ENCODE measurements at regions not wholly inside any gene's neighbourhood (a gene's known extent, or its start where the extent isn't known, plus 50 kb on each side); places are given as distances from the start of the nearest gene placed in this dataset.

- H3K4me3 ChIP-seq (ENCODE audit: low read length), result no peak overlapping the region
- H3K9me3 ChIP-seq (ENCODE audit: low read length), result no peaks in the 10 kb centered on the region
- H2AFZ ChIP-seq (ENCODE audit: low read depth, low read length), result no peak overlapping the region
- H3K36me3 ChIP-seq (ENCODE audit: insufficient read depth, low read length), result no peaks in the 10 kb centered on the region
- H3K4me1 ChIP-seq (ENCODE audit: insufficient read depth, low read length), result no peaks in the 10 kb centered on the region
- no peaks in the 10 kb centered on the region for H3K27me3 ChIP-seq (ENCODE audit: insufficient read depth, low read length)
These were observed 139.2 kb downstream of the TNFSF13B start for GRCh38 chr13:108408672-108409071.

- H3K36me3 ChIP-seq (ENCODE audit: insufficient read depth, low read length), result no peaks in the 10 kb centered on the region
- H3K4me3 ChIP-seq (ENCODE audit: low read length), result no peak overlapping the region
- no peaks in the 10 kb centered on the region for H3K9me3 ChIP-seq (ENCODE audit: low read length)
- H2AFZ ChIP-seq (ENCODE audit: low read depth, low read length), result no peak overlapping the region
- H3K4me1 ChIP-seq (ENCODE audit: insufficient read depth, low read length), result no peaks in the 10 kb centered on the region
- no peaks in the 10 kb centered on the region for H3K27me3 ChIP-seq (ENCODE audit: insufficient read depth, low read length)
These were observed 140.2 kb downstream of the TNFSF13B start for GRCh38 chr13:108409730-108410129.

DNA sequence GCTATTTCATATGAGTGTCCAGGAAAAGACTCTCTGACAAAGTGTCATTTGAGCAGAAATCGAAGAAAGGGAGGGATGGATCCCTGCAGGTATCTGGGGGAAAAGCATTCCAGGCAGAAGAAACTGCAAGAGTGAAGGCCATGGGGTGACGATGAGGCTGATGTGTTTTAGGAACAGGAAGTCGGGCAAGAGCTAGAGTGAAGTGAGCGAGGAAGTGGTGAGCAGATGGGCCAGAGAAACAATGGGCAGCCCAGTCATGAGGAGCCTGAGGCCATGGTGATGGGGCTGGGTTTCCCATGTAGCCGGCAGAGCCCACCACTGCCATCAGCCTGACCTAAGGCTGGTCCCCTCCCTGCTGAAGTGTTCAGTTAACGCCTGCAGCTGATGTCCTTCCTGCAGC lies 150.2 kb downstream of the TNFSF13B start:
- H3K27me3 ChIP-seq (ENCODE audit: insufficient read depth, low read length), result no peaks in the 10 kb centered on the region
- no peaks in the 10 kb centered on the region for H3K9me3 ChIP-seq (ENCODE audit: low read length)
- H2AFZ ChIP-seq (ENCODE audit: low read depth, low read length), result no peak overlapping the region
- H3K36me3 ChIP-seq (ENCODE audit: insufficient read depth, low read length), result no peaks in the 10 kb centered on the region
- H3K4me3 ChIP-seq (ENCODE audit: low read length), result no peak overlapping the region
- H3K4me1 ChIP-seq (ENCODE audit: insufficient read depth, low read length), result no peaks in the 10 kb centered on the region

GRCh38 chr13:108425056-108425455 lies 155.5 kb downstream of the TNFSF13B start:
- H3K4me3 ChIP-seq (ENCODE audit: low read length), result no peak overlapping the region
- H2AFZ ChIP-seq (ENCODE audit: low read depth, low read length), result no peak overlapping the region
- H3K4me1 ChIP-seq (ENCODE audit: insufficient read depth, low read length), result no peaks in the 10 kb centered on the region
- H3K36me3 ChIP-seq (ENCODE audit: insufficient read depth, low read length), result no peaks in the 10 kb centered on the region
- H3K27me3 ChIP-seq (ENCODE audit: insufficient read depth, low read length), result no peaks in the 10 kb centered on the region
- H3K9me3 ChIP-seq (ENCODE audit: low read length), result no peaks in the 10 kb centered on the region

DNA sequence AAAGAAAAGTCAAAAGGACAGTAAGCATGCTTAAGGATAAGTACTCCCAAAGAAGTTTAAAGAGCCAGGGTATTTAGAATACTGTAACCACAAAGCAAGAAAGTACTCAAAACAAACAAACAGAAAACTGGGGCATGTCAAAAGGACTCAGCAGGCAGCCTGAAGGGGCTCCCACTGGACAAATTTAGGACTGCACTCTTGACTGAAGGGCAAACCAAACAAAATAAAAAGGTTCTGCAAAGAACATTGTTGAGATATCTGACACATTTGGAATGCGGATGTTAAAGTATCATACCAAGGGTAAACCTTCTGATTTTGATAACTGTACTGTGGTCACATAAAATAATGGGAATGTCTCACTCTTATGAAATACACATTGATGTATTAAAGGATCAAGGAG lies 157.4 kb downstream of the TNFSF13B start:
- no peaks in the 10 kb centered on the region for H3K27me3 ChIP-seq (ENCODE audit: insufficient read depth, low read length)

GRCh38 chr13:108427355-108427754 lies 157.8 kb downstream of the TNFSF13B start:
- Histone ChIP-seq H3K4me3 (ENCODE audit: low read length) (no peak overlapping the region), H3K36me3 (ENCODE audit: insufficient read depth, low read length) (no peaks in the 10 kb centered on the region), H3K27me3 (ENCODE audit: insufficient read depth, low read length) (no peaks in the 10 kb centered on the region), H3K9me3 (ENCODE audit: low read length) (no peaks in the 10 kb centered on the region), H3K4me1 (ENCODE audit: insufficient read depth, low read length) (no peaks in the 10 kb centered on the region), H2AFZ (ENCODE audit: low read depth, low read length) (no peak overlapping the region)

More for the DNA sequence above, 157.4 kb downstream of the TNFSF13B start:
- no peaks in the 10 kb centered on the region for H3K4me1 ChIP-seq (ENCODE audit: insufficient read depth, low read length)
- H3K4me3 ChIP-seq (ENCODE audit: low read length), result no peak overlapping the region
- H2AFZ ChIP-seq (ENCODE audit: low read depth, low read length), result no peak overlapping the region
- no peaks in the 10 kb centered on the region for H3K36me3 ChIP-seq (ENCODE audit: insufficient read depth, low read length)
- H3K9me3 ChIP-seq (ENCODE audit: low read length), result no peaks in the 10 kb centered on the region

GRCh38 chr13:108428691-108429090 lies 159.2 kb downstream of the TNFSF13B start:
- Histone ChIP-seq H3K36me3 (ENCODE audit: insufficient read depth, low read length) (no peaks in the 10 kb centered on the region), H3K9me3 (ENCODE audit: low read length) (no peaks in the 10 kb centered on the region), H3K4me3 (ENCODE audit: low read length) (no peak overlapping the region), H2AFZ (ENCODE audit: low read depth, low read length) (no peak overlapping the region), H3K27me3 (ENCODE audit: insufficient read depth, low read length) (no peaks in the 10 kb centered on the region), H3K4me1 (ENCODE audit: insufficient read depth, low read length) (no peaks in the 10 kb centered on the region)

- H3K36me3 ChIP-seq (ENCODE audit: insufficient read depth, low read length), result no peaks in the 10 kb centered on the region
- no peak overlapping the region for H3K4me3 ChIP-seq (ENCODE audit: low read length)
- H3K9me3 ChIP-seq (ENCODE audit: low read length), result no peaks in the 10 kb centered on the region
- H3K4me1 ChIP-seq (ENCODE audit: insufficient read depth, low read length), result no peaks in the 10 kb centered on the region
- H2AFZ ChIP-seq (ENCODE audit: low read depth, low read length), result no peak overlapping the region
- no peaks in the 10 kb centered on the region for H3K27me3 ChIP-seq (ENCODE audit: insufficient read depth, low read length)
These were observed 164.6 kb downstream of the TNFSF13B start for GRCh38 chr13:108433976-108434755.

GRCh38 chr13:108435393-108436149 lies 166.1 kb downstream of the TNFSF13B start:
- Histone ChIP-seq H3K27me3 (ENCODE audit: insufficient read depth, low read length) (no peaks in the 10 kb centered on the region), H3K9me3 (ENCODE audit: low read length) (no peaks in the 10 kb centered on the region), H3K36me3 (ENCODE audit: insufficient read depth, low read length) (no peaks in the 10 kb centered on the region), H3K4me3 (ENCODE audit: low read length) (no peak overlapping the region), H2AFZ (ENCODE audit: low read depth, low read length) (no peak overlapping the region), H3K4me1 (ENCODE audit: insufficient read depth, low read length) (no peaks in the 10 kb centered on the region)

GRCh38 chr13:108437496-108437895 lies 168.0 kb downstream of the TNFSF13B start:
- no peaks in the 10 kb centered on the region for H3K9me3 ChIP-seq (ENCODE audit: low read length)
- H3K4me1 ChIP-seq (ENCODE audit: insufficient read depth, low read length), result no peaks in the 10 kb centered on the region
- no peaks in the 10 kb centered on the region for H3K36me3 ChIP-seq (ENCODE audit: insufficient read depth, low read length)
- no peak overlapping the region for H2AFZ ChIP-seq (ENCODE audit: low read depth, low read length)
- H3K27me3 ChIP-seq (ENCODE audit: insufficient read depth, low read length), result no peaks in the 10 kb centered on the region
- H3K4me3 ChIP-seq (ENCODE audit: low read length), result no peak overlapping the region

DNA sequence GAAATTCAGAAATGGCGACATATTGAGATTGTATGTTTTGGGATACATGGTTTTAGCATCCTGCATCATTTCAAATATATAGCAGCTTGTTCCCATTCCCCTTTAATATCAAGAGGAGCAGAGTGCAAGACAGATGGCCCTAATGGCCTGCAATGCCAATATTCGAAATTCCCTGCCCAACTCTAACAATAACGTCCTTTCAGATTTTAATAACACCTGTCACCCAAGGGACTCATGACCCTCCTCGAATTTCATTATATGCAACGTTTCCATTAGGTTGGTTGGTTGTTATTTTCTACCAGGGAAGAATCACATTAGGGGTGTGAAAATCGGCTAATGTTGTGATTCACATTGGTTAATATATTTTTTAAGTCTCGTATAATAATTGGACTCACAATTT lies 170.0 kb downstream of the TNFSF13B start:
- Histone ChIP-seq H3K27me3 (ENCODE audit: insufficient read depth, low read length) (no peaks in the 10 kb centered on the region), H2AFZ (ENCODE audit: low read depth, low read length) (no peak overlapping the region), H3K4me1 (ENCODE audit: insufficient read depth, low read length) (peaks cover 5% of the 10 kb centered on the region), H3K4me3 (ENCODE audit: low read length) (no peak overlapping the region), H3K9me3 (ENCODE audit: low read length) (peaks cover 2% of the 10 kb centered on the region), H3K36me3 (ENCODE audit: insufficient read depth, low read length) (no peaks in the 10 kb centered on the region)

DNA sequence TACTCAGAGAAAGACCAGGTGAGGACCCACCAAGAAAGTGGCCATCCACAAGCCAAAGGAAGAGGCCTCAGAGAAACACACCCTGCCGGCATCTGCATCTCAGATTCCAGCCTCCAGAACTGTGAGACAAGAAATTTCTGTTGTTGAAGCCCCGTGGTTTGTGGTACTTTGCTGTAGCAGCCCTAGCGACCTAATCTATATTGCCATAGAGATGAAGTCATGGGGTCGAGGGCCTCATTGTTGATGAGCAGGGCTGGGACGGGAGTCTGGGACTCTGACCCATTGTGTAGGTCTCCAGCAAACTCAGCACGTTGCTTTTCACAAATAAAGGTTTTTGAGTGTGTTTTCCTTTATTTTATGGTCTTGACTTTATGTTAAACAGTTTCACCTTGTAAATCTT lies 174.9 kb downstream of the TNFSF13B start:
- no peaks in the 10 kb centered on the region for H3K36me3 ChIP-seq (ENCODE audit: insufficient read depth, low read length)
- no peak overlapping the region for H2AFZ ChIP-seq (ENCODE audit: low read depth, low read length)
- peaks cover 8% of the 10 kb centered on the region for H3K4me1 ChIP-seq (ENCODE audit: insufficient read depth, low read length)
- H3K27me3 ChIP-seq (ENCODE audit: insufficient read depth, low read length), result no peaks in the 10 kb centered on the region
- H3K4me3 ChIP-seq (ENCODE audit: low read length), result no peak overlapping the region
- peaks cover 2% of the 10 kb centered on the region for H3K9me3 ChIP-seq (ENCODE audit: low read length)

DNA sequence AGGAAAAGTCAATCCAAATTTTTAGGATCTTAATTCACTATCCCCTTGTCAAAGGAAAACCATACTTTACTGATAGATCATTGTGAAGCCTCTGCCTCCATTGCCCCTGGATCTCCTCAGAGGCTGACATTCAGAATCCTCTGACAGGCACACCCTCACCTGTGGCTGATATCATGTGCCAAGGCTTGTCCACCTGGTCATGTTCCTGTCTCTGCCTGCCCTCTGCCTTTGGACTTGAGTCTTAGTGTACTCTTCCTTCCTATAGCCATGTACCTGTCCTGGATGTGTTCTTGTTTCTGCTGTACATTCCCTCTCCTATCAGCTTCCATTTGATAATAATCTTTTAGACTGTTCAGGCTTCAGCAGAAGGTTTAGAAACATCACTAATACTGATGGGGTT lies 179.4 kb downstream of the TNFSF13B start:
- H3K27me3 ChIP-seq (ENCODE audit: insufficient read depth, low read length), result no peaks in the 10 kb centered on the region
- H3K9me3 ChIP-seq (ENCODE audit: low read length), result no peaks in the 10 kb centered on the region
- peaks cover 21% of the 10 kb centered on the region for H3K4me1 ChIP-seq (ENCODE audit: insufficient read depth, low read length)
- no peaks in the 10 kb centered on the region for H3K36me3 ChIP-seq (ENCODE audit: insufficient read depth, low read length)
- no peak overlapping the region for H3K4me3 ChIP-seq (ENCODE audit: low read length)
- no peak overlapping the region for H2AFZ ChIP-seq (ENCODE audit: low read depth, low read length)

Data from neuron (in vitro differentiated cells).